ENCODE measurements at regions not wholly inside any gene's neighbourhood (a gene's known extent, or its start where the extent isn't known, plus 50 kb on each side); places are given as distances from the start of the nearest gene placed in this dataset.
"Not testable (repeated sequence)": the region's sequence is repeated elsewhere in the genome, so short reads cannot be mapped to it uniquely, and the experiment has no call there.

DNA sequence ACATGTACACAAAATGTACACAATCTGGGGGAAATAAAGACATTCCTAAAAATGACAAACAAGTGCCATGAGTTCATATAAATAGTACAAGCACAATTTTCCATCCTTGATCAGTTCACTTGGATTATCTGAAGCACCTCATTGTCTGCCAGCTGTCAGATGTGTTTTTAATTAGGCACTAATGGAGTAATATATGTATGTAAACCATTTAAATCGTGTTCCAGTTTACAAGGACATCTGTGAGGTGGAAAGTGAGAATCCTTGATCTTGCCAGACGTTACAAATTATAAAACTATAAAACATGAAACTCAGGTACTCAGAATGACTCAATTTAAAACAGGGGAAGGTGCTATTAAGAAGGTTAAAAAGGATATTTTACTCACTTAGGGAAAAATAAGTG lies 1312.2 kb downstream of the PLA2G4A start:
- no peak for DNase-seq (ENCODE audit: insufficient read length)
- TF ChIP-seq TAF1 (IDR thresholded peaks at IDR 0.05; ENCODE audit: borderline replicate concordance, low read depth, low read length) (no peak), POLR2A (IDR thresholded peaks at IDR 0.05; ENCODE audit: low read depth, low read length) (no peak), POLR2AphosphoS5 (IDR thresholded peaks at IDR 0.05; ENCODE audit: low read depth, low read length) (no peak)
- FAIRE-seq = no peak

DNA sequence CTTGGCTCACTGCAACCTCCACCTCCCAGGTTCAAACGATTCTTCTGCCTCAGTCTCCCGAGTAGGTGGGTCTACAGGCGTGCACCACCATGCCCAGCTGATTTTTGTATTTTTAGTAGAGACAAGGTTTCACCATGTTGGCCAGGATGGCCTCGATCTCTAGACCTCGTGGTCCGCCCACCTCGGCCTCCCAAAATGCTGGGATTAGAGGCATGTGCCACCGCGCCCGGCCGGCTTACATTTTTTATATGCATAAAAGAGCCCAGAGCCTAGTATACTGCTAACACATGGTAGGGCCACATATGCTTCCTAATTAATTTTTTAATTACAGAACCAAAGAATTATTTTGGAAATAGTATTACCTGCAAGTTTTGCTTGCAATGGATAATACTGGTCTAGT lies 1325.4 kb downstream of the PLA2G4A start:
- FAIRE-seq = no peak

GRCh38 chr1:188154761-188155160 lies 1326.0 kb downstream of the PLA2G4A start:
- DNase-seq (ENCODE audit: insufficient read length) (no peak), FAIRE-seq (no peak)
- TF ChIP-seq POLR2AphosphoS5 (IDR thresholded peaks at IDR 0.05; ENCODE audit: low read depth, low read length) (no peak), POLR2A (IDR thresholded peaks at IDR 0.05; ENCODE audit: low read depth, low read length) (no peak), TAF1 (IDR thresholded peaks at IDR 0.05; ENCODE audit: borderline replicate concordance, low read depth, low read length) (no peak)

More for the DNA sequence above, 1325.4 kb downstream of the PLA2G4A start:
- no peak for DNase-seq (ENCODE audit: insufficient read length)
- TF ChIP-seq POLR2A (IDR thresholded peaks at IDR 0.05; ENCODE audit: low read depth, low read length) (no peak), POLR2AphosphoS5 (IDR thresholded peaks at IDR 0.05; ENCODE audit: low read depth, low read length) (no peak), TAF1 (IDR thresholded peaks at IDR 0.05; ENCODE audit: borderline replicate concordance, low read depth, low read length) (no peak)

DNA sequence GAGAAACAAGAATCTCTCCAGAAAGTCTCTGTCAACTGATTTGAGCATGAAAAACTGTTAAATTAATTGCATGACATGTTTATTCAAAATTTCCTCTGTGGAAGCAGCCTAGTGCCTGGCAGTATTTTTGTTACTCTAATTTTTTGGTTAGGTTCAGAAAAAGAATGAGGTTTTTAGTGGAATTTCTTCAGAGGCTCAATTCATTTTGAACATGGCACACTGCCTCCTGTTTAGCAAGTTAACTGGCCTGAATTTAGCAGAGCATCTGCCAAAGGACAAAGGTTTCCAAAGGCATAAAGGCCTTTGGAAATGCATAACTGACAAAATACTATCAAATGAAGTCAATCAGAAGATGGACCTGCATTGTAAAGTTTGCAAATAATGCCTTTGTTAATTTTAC lies 1326.5 kb downstream of the PLA2G4A start:
- FAIRE-seq (no peak), DNase-seq (ENCODE audit: insufficient read length) (no peak)

GRCh38 chr1:188164459-188164858 lies 1335.7 kb downstream of the PLA2G4A start:
- TF ChIP-seq TAF1 (IDR thresholded peaks at IDR 0.05; ENCODE audit: borderline replicate concordance, low read depth, low read length) (no peak), POLR2AphosphoS5 (IDR thresholded peaks at IDR 0.05; ENCODE audit: low read depth, low read length) (no peak), POLR2A (IDR thresholded peaks at IDR 0.05; ENCODE audit: low read depth, low read length) (no peak)
- no peak for FAIRE-seq

More for the DNA sequence above, 1326.5 kb downstream of the PLA2G4A start:
- TF ChIP-seq POLR2A (IDR thresholded peaks at IDR 0.05; ENCODE audit: low read depth, low read length) = no peak
- no peak for TF ChIP-seq POLR2AphosphoS5 (IDR thresholded peaks at IDR 0.05; ENCODE audit: low read depth, low read length)
- no peak for TF ChIP-seq TAF1 (IDR thresholded peaks at IDR 0.05; ENCODE audit: borderline replicate concordance, low read depth, low read length)

GRCh38 chr1:188166654-188167053 lies 1337.9 kb downstream of the PLA2G4A start:
- DNase-seq (ENCODE audit: insufficient read length) (no peak), FAIRE-seq (no peak)
- TF ChIP-seq POLR2A (IDR thresholded peaks at IDR 0.05; ENCODE audit: low read depth, low read length) (no peak), POLR2AphosphoS5 (IDR thresholded peaks at IDR 0.05; ENCODE audit: low read depth, low read length) (no peak), TAF1 (IDR thresholded peaks at IDR 0.05; ENCODE audit: borderline replicate concordance, low read depth, low read length) (no peak)

More at GRCh38 chr1:188164459-188164858, 1335.7 kb downstream of the PLA2G4A start:
- DNase-seq (ENCODE audit: insufficient read length) = no peak

- TF ChIP-seq POLR2A (IDR thresholded peaks at IDR 0.05; ENCODE audit: low read depth, low read length) (no peak), TAF1 (IDR thresholded peaks at IDR 0.05; ENCODE audit: borderline replicate concordance, low read depth, low read length) (no peak), POLR2AphosphoS5 (IDR thresholded peaks at IDR 0.05; ENCODE audit: low read depth, low read length) (no peak)
- no peak for FAIRE-seq
- DNase-seq (ENCODE audit: insufficient read length) = no peak
These were observed 1341.2 kb downstream of the PLA2G4A start for GRCh38 chr1:188169971-188170370.

GRCh38 chr1:188170411-188170810 lies 1341.7 kb downstream of the PLA2G4A start:
- DNase-seq (ENCODE audit: insufficient read length) = no peak
- TF ChIP-seq TAF1 (IDR thresholded peaks at IDR 0.05; ENCODE audit: borderline replicate concordance, low read depth, low read length) (no peak), POLR2A (IDR thresholded peaks at IDR 0.05; ENCODE audit: low read depth, low read length) (no peak), POLR2AphosphoS5 (IDR thresholded peaks at IDR 0.05; ENCODE audit: low read depth, low read length) (no peak)
- no peak for FAIRE-seq

DNA sequence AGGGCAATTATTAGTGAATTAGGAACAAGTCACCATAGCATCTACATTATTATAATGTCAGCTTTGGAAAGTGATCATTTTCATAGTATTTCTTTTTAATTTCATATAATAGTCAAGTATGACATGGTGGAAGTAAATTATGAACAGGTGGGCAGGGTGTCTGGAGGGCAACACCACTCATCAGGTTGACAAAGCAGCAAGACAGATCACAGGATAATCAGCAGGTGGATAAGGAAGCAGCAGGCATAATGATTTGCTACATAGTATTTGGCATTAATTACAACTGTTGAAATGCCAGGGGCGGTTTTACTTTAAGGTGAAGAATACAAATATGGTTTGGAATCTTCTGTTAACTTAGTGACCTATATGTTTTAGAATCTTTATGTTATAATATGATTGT lies 1342.2 kb downstream of the PLA2G4A start:
- no peak for FAIRE-seq
- DNase-seq (ENCODE audit: insufficient read length) = no peak

GRCh38 chr1:188182063-188182462 lies 1353.3 kb downstream of the PLA2G4A start:
- DNase-seq (ENCODE audit: insufficient read length); FAIRE-seq: not testable (repeated sequence)

More for the DNA sequence above, 1342.2 kb downstream of the PLA2G4A start:
- TF ChIP-seq POLR2A (IDR thresholded peaks at IDR 0.05; ENCODE audit: low read depth, low read length) (no peak), POLR2AphosphoS5 (IDR thresholded peaks at IDR 0.05; ENCODE audit: low read depth, low read length) (no peak), TAF1 (IDR thresholded peaks at IDR 0.05; ENCODE audit: borderline replicate concordance, low read depth, low read length) (no peak)

DNA sequence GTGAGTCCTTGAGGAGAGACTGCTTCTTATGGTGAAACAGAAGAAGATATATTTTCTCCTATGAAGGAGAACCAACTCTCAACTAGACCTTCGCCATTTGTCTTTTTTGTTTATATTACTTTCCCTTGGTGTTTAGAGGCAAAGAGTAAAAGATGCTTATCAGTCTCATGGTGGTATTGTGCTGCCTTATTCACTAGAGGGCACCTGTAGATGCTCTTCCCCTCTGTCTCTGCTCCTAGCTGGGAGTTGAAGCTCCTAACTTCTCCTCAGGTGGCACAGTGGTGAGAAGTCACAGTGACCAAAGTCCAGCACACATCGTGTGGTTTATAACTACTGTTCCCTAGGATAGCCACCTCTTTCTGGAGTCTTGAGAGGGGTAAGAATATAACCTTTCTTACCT lies 1359.6 kb downstream of the PLA2G4A start:
- TF ChIP-seq POLR2A (IDR thresholded peaks at IDR 0.05; ENCODE audit: low read depth, low read length) (no peak), POLR2AphosphoS5 (IDR thresholded peaks at IDR 0.05; ENCODE audit: low read depth, low read length) (no peak), TAF1 (IDR thresholded peaks at IDR 0.05; ENCODE audit: borderline replicate concordance, low read depth, low read length) (no peak)
- DNase-seq (ENCODE audit: insufficient read length) = no peak
- no peak for FAIRE-seq

DNA sequence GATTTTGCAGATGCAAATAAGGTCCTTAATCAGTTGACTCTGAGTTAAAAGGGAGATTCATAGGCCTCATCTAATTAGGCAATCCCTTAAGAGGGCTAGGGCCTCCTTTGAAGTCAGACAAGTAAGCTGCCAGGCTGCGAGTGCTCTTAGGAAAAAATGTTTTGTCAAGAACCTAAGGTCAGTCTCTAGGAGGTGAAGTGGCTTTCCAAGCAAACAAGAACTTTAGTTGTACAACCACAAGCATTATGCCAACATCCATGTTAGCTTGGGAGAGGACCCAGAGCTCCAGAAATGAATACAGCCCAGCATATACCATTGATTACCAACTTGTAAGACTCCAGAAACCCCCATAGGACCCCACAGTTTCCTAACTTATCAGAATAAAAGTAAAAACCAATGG lies 1366.2 kb downstream of the PLA2G4A start:
- DNase-seq (ENCODE audit: insufficient read length) = no peak
- no peak for FAIRE-seq
- TF ChIP-seq TAF1 (IDR thresholded peaks at IDR 0.05; ENCODE audit: borderline replicate concordance, low read depth, low read length) (no peak), POLR2A (IDR thresholded peaks at IDR 0.05; ENCODE audit: low read depth, low read length) (no peak), POLR2AphosphoS5 (IDR thresholded peaks at IDR 0.05; ENCODE audit: low read depth, low read length) (no peak)

DNA sequence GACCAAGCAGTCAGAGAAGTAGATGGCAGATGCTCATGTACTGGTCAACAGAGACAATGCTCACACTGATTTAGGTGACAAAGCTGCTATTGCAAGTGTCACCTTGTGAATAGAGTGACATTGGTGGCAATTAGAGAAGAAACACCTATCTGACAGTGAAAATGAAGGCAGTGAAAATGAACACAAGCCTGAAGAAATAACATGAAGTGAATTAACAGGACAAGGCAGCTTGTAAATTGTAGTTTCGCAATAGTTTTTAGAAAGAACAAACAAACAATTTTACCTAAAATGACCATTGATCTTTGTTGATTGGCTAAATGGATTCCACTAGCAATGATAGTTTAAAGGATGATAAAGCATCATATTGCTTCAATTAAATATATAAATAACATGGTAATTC lies 1389.5 kb downstream of the PLA2G4A start:
- TF ChIP-seq POLR2A (IDR thresholded peaks at IDR 0.05; ENCODE audit: low read depth, low read length) (no peak), TAF1 (IDR thresholded peaks at IDR 0.05; ENCODE audit: borderline replicate concordance, low read depth, low read length) (no peak), POLR2AphosphoS5 (IDR thresholded peaks at IDR 0.05; ENCODE audit: low read depth, low read length) (no peak)
- FAIRE-seq (no peak), DNase-seq (ENCODE audit: insufficient read length) (no peak)

Data from GM12892 (cell line).